ENCODE measurements at regions not wholly inside any gene's neighbourhood (a gene's known extent, or its start where the extent isn't known, plus 50 kb on each side); places are given as distances from the start of the nearest gene placed in this dataset.

DNA sequence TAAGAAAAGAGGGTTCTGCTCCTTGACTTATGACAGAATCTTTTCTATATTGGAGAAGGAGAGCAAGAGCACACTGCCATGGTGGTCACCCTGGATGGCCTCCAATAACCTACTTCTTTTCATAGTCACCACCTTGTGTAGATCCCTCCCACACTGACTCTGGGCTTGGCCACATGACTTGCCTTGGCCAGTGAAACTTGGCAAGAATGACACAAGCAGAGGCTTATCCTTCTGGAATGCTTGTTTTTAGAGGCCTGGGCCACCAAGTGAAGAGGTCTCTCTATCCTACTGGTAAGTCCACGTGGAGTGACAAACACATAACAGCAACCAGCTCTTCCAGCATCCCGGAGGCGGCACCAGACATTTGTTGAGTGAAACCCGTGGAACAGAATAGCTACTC is 349.4 kb upstream of the JARID2 start:
- TF ChIP-seq, protein P1, sequence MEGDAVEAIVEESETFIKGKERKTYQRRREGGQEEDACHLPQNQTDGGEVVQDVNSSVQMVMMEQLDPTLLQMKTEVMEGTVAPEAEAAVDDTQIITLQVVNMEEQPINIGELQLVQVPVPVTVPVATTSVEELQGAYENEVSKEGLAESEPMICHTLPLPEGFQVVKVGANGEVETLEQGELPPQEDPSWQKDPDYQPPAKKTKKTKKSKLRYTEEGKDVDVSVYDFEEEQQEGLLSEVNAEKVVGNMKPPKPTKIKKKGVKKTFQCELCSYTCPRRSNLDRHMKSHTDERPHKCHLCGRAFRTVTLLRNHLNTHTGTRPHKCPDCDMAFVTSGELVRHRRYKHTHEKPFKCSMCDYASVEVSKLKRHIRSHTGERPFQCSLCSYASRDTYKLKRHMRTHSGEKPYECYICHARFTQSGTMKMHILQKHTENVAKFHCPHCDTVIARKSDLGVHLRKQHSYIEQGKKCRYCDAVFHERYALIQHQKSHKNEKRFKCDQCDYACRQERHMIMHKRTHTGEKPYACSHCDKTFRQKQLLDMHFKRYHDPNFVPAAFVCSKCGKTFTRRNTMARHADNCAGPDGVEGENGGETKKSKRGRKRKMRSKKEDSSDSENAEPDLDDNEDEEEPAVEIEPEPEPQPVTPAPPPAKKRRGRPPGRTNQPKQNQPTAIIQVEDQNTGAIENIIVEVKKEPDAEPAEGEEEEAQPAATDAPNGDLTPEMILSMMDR (conservative IDR thresholded peaks at IDR 0.05 in 1 of 2, IDR thresholded peaks at IDR 0.05 in 1 of 2; ENCODE audit: low read depth in 1 of 2, low read length in 2 of 2): no peak
- TF ChIP-seq EZH2 (IDR thresholded peaks at IDR 0.05; ENCODE audit: low read length, missing control alignments): no peak
